ENCODE measurements at regions not wholly inside any gene's neighbourhood (a gene's known extent, or its start where the extent isn't known, plus 50 kb on each side); places are given as distances from the start of the nearest gene placed in this dataset.
"Not testable (repeated sequence)": the region's sequence is repeated elsewhere in the genome, so short reads cannot be mapped to it uniquely, and the experiment has no call there.

DNA sequence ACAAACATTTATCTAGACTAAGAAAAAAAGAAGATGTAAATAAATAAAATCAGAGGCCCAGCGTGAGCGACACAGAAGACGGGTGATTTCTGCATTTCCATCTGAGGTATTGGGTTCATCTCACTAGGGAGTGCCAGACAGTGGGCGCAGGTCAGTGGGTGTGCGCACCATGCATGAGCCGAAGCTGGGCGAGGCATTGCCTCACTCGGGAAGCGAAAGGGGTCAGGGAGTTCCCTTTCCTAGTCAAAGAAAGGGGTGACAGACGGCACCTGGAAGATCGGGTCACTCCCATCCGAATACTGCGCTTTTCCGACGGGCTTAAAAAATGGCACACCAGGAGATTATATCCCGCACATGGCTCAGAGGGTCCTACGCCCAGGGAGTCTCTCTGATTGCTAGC, 79.5 kb upstream of the ABCD2 start:
- DNase-seq (ENCODE audit: low read depth); H3K4me3 ChIP-seq (ENCODE audit: control insufficient read depth, low read depth, low read length): not testable (repeated sequence)

DNA sequence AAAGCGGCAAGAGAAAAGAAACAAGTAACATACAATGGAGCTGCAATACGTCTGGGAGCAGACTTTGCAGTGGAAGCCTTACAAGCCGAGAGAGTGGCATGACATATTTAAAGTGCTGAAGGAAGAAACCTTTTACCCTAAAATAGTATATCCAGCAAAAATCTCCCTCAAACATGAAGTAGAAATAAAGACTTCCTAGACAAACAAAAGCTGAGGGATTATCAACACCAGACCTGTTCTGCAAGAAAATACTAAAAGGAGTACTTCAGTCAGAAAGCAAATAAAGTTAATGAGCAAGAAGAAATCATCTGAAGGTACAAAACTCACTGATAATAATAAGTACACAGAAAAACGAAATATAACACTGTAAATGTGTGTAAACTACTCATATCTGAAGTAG, 77.5 kb upstream of the ABCD2 start:
- TF ChIP-seq, protein P1, sequence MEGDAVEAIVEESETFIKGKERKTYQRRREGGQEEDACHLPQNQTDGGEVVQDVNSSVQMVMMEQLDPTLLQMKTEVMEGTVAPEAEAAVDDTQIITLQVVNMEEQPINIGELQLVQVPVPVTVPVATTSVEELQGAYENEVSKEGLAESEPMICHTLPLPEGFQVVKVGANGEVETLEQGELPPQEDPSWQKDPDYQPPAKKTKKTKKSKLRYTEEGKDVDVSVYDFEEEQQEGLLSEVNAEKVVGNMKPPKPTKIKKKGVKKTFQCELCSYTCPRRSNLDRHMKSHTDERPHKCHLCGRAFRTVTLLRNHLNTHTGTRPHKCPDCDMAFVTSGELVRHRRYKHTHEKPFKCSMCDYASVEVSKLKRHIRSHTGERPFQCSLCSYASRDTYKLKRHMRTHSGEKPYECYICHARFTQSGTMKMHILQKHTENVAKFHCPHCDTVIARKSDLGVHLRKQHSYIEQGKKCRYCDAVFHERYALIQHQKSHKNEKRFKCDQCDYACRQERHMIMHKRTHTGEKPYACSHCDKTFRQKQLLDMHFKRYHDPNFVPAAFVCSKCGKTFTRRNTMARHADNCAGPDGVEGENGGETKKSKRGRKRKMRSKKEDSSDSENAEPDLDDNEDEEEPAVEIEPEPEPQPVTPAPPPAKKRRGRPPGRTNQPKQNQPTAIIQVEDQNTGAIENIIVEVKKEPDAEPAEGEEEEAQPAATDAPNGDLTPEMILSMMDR (IDR thresholded peaks at IDR 0.05; ENCODE audit: control insufficient read depth, insufficient read depth, low read depth, low read length, missing control alignments) = no peak
- no peak overlapping the region for H3K4me3 ChIP-seq (ENCODE audit: control insufficient read depth, low read depth, low read length)
- DNase-seq (ENCODE audit: low read depth) = no peak

DNA sequence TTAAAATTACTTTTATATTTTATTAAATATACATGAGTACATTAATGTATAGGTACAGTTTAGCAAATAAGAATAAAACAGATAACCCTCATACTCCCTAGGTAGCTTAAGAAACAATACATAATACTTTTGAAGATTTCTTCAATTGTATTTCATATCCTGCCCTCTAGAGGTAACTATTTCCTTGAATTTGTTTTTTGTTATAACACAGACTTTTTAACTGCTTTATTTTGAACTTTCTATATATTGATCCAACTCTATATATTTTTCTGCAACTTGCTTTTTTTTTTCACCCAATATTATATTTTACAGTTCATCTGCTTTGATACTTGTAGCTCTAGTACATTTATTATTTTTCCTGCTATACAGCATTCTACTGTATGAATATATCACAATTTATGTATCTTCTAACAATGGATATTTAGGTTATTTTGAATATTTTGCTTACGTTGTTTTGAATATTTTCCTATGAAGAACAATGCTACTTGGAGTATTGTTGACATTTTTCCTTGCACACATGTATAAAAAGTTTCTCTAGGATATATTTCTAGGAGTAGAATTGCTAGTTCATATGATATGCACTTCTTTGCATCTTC, 72.8 kb upstream of the ABCD2 start:
- TF ChIP-seq, protein P1 (IDR thresholded peaks at IDR 0.05; ENCODE audit: control insufficient read depth, insufficient read depth, low read depth, low read length, missing control alignments) = peak; percentile 9
- H3K4me3 ChIP-seq (ENCODE audit: control insufficient read depth, low read depth, low read length) = no peak overlapping the region
- DNase-seq (ENCODE audit: low read depth) = no peak

DNA sequence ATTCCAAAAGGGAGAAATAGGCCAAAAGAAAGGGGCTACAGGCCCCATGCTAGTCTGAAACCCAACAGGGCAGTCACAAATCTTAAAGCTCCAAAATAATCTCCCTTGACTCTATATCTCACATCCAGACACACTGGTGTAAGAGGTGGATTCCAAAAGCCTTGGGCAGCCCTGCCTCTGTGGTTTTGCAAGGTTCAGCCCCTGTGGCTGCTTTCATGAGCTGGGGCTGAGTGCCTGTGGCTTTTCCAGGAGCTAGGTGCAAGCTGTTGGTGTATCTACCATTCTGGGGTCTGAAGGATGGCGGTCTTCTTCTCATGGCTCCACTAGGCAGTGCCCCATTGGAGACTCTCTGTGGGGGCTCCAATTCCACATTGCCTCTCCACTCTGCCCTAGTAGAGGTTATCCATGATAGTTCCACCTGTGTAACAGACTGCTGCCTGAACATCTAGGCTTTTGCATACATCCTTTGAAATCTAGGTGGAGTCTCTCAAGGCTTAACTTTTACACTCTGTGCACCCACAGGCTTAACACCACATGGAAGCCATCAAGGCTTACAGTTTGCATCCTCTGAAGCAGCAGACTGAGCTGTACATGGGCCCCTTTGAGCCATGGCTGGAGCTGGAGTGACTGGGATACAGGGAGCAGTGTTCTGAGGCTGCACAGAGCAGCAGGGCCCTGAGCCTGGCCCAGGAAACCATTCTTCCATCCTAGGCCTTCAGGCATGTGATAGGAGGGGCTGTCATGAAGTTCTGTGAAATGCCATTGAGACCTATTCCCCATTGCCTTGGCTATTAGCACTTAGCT, 66.5 kb upstream of the ABCD2 start:
- no peak for DNase-seq (ENCODE audit: low read depth)
- H3K4me3 ChIP-seq (ENCODE audit: control insufficient read depth, low read depth, low read length) = no peak overlapping the region
- TF ChIP-seq, protein P1 (IDR thresholded peaks at IDR 0.05; ENCODE audit: control insufficient read depth, insufficient read depth, low read depth, low read length, missing control alignments) = no peak

DNA sequence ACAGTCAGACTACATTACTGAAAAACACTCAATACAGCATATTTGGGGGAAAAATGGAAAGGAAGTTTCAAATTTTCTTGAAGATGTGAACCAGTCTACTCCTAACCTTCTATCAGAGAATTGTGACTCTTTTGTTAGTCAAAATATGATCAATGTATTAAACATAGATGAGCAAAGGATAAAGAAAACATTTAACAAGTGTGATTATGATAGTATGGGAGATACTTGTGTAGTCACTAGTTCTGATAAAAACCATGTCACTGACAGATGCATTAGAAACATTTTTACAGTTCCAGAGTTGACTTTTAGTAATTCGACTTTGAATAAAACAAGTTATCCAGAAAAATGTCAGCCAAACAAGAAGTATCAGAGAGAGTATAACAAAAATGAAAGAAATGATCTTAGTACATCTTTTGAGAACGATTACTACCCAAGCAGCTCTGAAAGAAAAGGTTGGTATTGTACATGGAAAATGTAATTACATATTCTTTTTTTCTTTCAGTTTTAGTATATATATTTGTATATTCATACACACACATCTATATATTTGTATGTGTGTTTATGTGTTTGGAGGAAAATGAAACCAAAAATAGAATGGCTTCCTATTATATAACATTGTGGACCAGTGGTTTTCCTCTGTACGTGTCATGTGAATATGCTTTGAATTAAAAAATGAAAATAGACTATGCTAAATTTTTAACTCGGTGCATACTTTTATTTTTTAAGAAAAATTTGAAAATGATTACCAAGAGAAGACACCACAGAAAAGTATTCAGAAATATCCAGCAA, 63.3 kb upstream of the ABCD2 start:
- H3K4me3 ChIP-seq (ENCODE audit: control insufficient read depth, low read depth, low read length) = no peak overlapping the region
- DNase-seq (ENCODE audit: low read depth) = no peak
- TF ChIP-seq, protein P1 (IDR thresholded peaks at IDR 0.05; ENCODE audit: control insufficient read depth, insufficient read depth, low read depth, low read length, missing control alignments) = no peak

DNA sequence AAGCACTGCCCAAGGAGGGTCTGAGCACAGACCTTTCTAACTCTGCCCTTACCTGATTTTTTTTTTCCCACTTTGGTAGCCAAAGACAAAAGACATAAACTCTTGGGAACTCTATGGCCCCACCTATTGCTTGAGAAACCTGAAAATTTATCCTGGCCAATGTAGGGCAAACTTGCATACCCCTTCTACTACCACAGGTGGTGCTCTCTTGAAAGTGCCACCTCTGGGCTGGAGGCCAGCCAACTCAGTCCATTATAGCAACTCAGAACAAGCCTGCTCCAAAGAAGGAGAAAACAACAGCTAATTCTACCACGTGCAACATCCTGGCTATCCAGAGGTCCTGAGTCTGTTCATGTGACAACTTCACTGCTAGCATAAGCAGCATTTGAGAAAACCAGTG, 55.7 kb upstream of the ABCD2 start:
- TF ChIP-seq, protein P1 (IDR thresholded peaks at IDR 0.05; ENCODE audit: control insufficient read depth, insufficient read depth, low read depth, low read length, missing control alignments) = no peak
- no peak overlapping the region for H3K4me3 ChIP-seq (ENCODE audit: control insufficient read depth, low read depth, low read length)
- DNase-seq (ENCODE audit: low read depth) = no peak

DNA sequence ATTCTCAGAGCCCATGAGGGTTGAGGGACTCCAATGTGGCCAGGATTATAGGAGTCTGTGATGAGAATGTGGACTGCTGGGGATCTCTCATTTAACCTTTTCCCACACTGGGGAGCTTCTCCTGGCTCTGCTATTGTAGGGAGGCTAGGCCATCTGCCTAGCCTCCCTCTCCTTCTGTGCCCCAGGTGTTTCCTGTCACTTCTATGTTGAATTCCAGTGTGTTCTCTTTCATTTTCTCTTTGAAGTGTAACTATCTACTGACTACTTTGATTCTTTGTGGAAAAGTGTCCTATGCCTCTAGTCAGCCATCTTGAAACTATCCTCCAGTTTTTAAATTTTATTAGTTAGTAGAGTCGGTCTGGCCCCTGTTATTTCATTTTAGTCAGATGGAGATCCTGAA, 53.4 kb upstream of the ABCD2 start:
- no peak overlapping the region for H3K4me3 ChIP-seq (ENCODE audit: control insufficient read depth, low read depth, low read length)
- no peak for DNase-seq (ENCODE audit: low read depth)
- TF ChIP-seq, protein P1 (IDR thresholded peaks at IDR 0.05; ENCODE audit: control insufficient read depth, insufficient read depth, low read depth, low read length, missing control alignments) = no peak

Data from AG09309 (cell line).